ENCODE measurements at regions not wholly inside any gene's neighbourhood (a gene's known extent, or its start where the extent isn't known, plus 50 kb on each side); places are given as distances from the start of the nearest gene placed in this dataset.
"Not testable (repeated sequence)": the region's sequence is repeated elsewhere in the genome, so short reads cannot be mapped to it uniquely, and the experiment has no call there.

GRCh38 chr14:76701981-76702380 lies 59.3 kb upstream of the VASH1 start:
- ATAC-seq, result no peak

GRCh38 chr14:76705214-76705613 lies 56.1 kb upstream of the VASH1 start:
- no peak for ATAC-seq

- ATAC-seq, result not testable (repeated sequence)
Observed at GRCh38 chr14:76706207-76706606, 55.1 kb upstream of the VASH1 start.

GRCh38 chr14:76706811-76707210 lies 54.5 kb upstream of the VASH1 start:
- ATAC-seq, result no peak

GRCh38 chr14:76708028-76708427 lies 53.2 kb upstream of the VASH1 start:
- no peak for ATAC-seq

- no peak for ATAC-seq
Observed at GRCh38 chr14:76708771-76709170, 52.5 kb upstream of the VASH1 start.

GRCh38 chr14:76710056-76711010 lies 50.9 kb upstream of the VASH1 start:
- ATAC-seq, result no peak
